CD4-positive, alpha-beta T cell treated with Interleukin-2 at 100 ng/mL for 4 hours (primary cell): ENCODE measurements at regions not wholly inside any gene's neighbourhood (a gene's known extent, or its start where the extent isn't known, plus 50 kb on each side); places are given as distances from the start of the nearest gene placed in this dataset.
A peak's percentile ranks its signal among the peaks of the same experiment; 100 is the strongest.
"Not testable (repeated sequence)": the region's sequence is repeated elsewhere in the genome, so short reads cannot be mapped to it uniquely, and the experiment has no call there.

Source experiments
- DNase-seq: peaks from one replicate; pipeline ENCODE4 v3.0.0-alpha.2; 2020; ENCODE audit warnings: low spot score

DNA sequence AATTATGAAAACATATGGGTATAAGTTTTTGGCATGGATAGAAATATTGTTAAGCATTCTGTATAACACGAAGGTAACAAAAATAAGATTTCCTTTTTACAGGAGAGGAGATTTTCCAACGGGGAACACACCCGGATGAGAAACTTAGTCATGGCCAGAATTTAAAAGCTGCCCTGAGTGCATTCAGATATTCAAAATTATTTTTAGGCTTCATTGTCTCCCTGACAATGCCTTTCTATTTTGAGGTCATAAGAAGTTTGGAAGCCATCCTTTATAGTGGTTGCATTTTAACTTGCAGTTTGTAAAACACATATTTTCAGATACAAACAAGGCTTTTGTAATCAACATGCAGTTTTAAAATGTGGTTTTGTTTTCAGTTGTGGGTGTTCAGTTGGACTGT, 357.5 kb upstream of the FAM47C start:
- DNase-seq = no peak

GRCh38 chrX:36683507-36683906, 324.7 kb upstream of the FAM47C start:
- DNase-seq = no peak

- DNase-seq = no peak
These were observed 324.1 kb upstream of the FAM47C start for GRCh38 chrX:36684053-36684452.

- no peak for DNase-seq
These were observed 286.2 kb upstream of the FAM47C start for GRCh38 chrX:36721990-36722389.

DNA sequence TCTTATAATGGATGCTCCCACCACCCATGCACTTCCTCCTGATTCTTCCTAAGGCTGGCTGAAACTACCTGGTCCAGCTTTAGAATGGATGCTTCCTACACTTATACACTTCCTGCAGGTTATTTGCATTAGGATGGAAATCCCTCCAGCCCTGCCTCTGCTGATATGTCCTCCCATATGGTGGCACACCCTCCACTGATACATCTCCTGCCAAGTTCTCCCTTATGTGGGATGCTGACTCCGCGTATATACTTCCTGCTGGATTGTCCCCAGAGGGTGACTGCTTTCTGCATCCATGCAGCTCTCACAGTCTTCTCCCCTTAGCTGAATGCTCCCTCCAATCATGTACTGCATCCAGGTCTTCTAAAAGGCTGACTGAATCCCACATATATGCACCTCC, 254.6 kb upstream of the FAM47C start:
- DNase-seq = no peak

DNA sequence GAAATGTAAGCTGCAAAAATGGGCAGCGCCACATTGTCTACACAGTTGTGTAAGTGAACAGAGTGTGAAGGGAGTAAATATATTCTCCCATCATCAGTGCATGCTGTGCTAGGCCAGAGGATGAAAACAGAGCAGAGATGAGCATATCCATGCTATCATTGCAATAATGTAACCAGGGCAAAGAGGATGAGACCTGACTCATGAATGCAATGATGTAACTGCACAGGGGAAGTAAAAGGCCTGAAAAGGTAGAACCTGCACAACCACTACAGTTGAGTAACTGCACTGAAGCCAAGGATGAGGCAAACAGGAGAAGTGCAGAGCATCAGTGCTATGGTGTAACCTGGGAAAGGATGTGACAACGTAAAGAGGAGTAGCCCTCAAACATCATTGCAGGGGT, 220.4 kb upstream of the FAM47C start:
- DNase-seq = no peak

- DNase-seq = no peak
These were observed 205.0 kb upstream of the FAM47C start for GRCh38 chrX:36803151-36803550.

- DNase-seq = no peak
These were observed 204.1 kb upstream of the FAM47C start for GRCh38 chrX:36804066-36804465.

- no peak for DNase-seq
These were observed 163.3 kb upstream of the FAM47C start for GRCh38 chrX:36844857-36845256.

GRCh38 chrX:36847496-36847895, 160.7 kb upstream of the FAM47C start:
- no peak for DNase-seq

DNA sequence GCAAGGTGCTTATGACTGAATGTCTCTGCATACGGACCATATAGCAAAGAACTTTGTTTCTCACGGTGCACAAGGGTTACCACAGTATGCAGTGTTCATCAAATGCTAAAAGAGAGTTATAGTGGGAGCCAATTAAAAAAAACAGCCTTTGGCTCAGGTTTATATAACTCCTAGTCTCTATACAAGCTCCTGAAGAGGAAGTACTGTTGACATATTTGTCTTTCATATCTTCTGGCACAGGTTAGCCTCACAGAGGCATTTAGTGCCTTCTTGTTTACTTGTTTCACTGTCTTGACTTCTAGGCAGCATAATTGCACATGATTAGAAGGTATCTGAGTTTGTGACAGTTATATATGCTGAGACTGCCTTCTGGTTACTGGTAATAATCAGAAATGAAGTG, 158.8 kb upstream of the FAM47C start:
- no peak for DNase-seq

- no peak for DNase-seq
These were observed 151.3 kb upstream of the FAM47C start for GRCh38 chrX:36856849-36857248.

GRCh38 chrX:36859231-36859630, 148.9 kb upstream of the FAM47C start:
- DNase-seq = no peak

GRCh38 chrX:36861601-36862000, 146.6 kb upstream of the FAM47C start:
- DNase-seq = no peak

DNA sequence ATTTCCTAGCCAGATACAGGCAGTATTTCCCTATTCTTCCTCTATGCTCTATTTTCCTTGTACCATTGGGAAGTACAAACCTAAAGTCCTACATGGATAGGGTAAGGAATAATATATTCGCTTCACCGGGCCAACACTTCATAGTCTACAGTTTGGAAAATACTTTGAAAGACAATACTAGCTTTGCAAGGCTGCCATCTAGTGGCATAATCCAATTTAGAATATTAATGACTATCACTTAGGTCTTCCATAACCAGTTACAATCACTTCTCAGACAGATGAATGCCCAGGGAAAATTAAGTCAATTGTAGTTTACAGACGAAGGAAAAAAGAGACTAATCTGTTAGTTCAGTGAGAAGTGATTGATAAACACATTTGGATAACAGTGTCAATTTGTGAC, 141.0 kb upstream of the FAM47C start:
- peak; percentile 1 for DNase-seq

GRCh38 chrX:36868592-36868991, 139.6 kb upstream of the FAM47C start:
- DNase-seq = no peak

- no peak for DNase-seq
These were observed 138.7 kb upstream of the FAM47C start for GRCh38 chrX:36869457-36869856.

DNA sequence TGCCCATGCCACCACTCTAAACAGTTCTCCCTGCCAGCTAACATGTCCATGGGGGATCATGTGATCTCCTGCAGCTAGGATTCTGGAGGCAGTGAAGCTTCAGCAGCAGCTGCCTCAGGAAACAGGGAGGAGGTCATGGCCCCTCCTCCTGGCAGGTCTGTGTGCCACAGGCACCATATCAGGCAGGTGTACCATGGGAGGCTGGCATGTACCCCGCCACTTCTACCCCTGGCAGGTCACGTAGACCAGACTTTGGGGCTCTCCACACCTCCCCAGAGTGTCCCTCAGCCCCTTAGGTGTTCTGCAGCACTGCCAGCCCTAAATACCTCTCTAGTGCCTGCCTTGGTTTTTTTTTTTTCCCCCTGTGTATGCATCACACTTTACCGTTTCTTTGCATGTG, 110.5 kb upstream of the FAM47C start:
- DNase-seq = no peak

- no peak for DNase-seq
These were observed 109.9 kb upstream of the FAM47C start for GRCh38 chrX:36898301-36898700.

DNA sequence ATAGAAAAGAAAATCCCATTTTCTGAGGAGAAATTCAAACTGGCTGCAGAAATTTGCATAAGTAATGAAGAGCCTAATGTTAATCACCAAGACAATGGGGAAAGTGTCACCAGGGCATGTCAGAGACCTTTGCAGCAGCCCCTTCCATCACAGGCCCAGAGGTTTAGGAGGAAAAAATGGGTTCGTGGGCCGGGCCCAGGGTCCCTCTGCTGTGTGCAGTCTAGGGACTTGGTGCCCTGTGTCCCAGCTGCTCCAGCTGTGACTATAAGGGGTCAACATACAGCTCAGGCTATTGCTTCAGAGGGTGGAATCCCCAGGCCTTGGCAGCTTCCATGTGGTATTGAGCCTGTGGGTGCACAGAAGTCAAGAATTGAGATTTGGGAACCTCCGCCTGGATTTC, 103.6 kb upstream of the FAM47C start:
- DNase-seq = not testable (repeated sequence)

DNA sequence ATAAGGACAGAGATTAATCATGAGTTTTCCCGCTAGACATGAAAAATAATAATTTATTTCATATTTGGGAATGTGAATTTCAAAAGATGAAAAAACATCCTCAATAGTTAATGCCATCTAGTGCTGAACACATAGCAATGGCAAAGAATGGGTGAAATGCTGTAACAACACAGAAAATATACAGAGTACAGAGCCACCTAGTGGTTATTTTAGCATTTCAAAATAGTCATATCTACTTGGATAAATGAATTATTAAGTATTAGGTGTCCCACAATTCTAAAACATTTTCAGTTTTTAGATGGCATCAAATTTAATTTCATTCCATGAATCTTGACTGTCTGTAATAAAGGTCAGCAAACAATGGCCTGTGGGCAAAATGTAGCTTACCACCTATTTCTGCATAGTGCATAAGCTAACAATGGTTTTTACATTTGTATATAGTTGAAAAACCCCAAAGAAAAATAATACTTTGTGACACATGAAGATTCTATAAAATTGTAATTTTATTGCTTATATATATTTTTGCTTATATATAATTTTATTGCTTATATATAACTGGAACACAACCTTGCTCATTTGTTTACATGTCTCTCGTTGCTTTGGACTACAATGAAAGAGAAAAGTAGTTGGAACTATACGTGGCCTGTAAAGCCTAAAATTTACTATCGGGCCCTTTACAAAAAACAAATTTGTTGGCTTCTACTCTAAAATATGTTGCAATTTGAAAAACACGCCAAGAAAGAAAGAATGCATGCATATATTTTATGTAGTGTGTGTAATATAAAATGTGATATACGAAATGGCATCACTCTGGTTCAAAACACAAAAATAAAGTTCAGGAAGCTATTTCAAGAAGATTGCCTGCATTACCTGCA, 99.1 kb upstream of the FAM47C start:
- DNase-seq = no peak

DNA sequence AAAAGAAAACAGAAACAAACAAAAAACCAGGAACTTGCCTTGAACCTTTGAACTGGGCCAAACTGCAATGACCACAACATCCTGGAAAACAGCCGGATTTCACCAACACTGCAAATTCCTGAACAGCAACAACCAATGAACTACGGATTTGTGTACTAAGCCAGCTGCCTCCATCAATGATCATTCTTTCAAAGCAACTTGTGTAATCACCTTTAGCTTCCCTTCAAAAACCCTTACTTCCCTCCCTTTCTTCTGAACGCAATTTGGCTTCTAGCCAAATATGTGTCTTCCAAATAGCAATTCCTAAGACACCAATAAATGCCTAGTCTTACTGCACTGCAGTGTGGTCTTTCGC, 98.5 kb upstream of the FAM47C start:
- no peak for DNase-seq

GRCh38 chrX:36913551-36913950, 94.6 kb upstream of the FAM47C start:
- no peak for DNase-seq

- no peak for DNase-seq
These were observed 91.2 kb upstream of the FAM47C start for GRCh38 chrX:36916941-36917340.
